Endothelial cell of umbilical vein (primary cell): ENCODE measurements at regions not wholly inside any gene's neighbourhood (a gene's known extent, or its start where the extent isn't known, plus 50 kb on each side); places are given as distances from the start of the nearest gene placed in this dataset.

Source experiments
- BruUV-seq: library from RNA; stranded (reverse); fragments of 400-500 nt; replicated peaks from 2 replicates; lab custom pipeline; 2021; lab: Mats Ljungman, UMichigan
- CTCF ChIA-PET: fragments of 300-600, 350-600 bp; sonication (Branson Sonifier 250); formaldehyde crosslinking; loops from one replicate; lab custom pipeline; 2021; ENCODE audit warnings: antibody characterized with exemption, inconsistent platforms; lab: Charles Lee
- POLR2A ChIA-PET: fragments of 300-600, 350-600 bp; sonication (Branson Sonifier 250); formaldehyde crosslinking; loops from one replicate; lab custom pipeline; 2021; ENCODE audit warnings: antibody characterized with exemption, inconsistent platforms; lab: Charles Lee
- DNase-seq: peaks from one replicate; pipeline ENCODE4 v3.0.0-alpha.2; 2011; ENCODE audit warnings: low read depth, low spot score
- FAIRE-seq: peaks from 2 replicates; lab custom pipeline; 2011; peaks lifted over from hg19 to GRCh38; lab: Jason Lieb, UNC
- H2AFZ ChIP-seq: 2 replicates; pipeline ENCODE4 v1.6.0; 2012; ENCODE audit warnings: low read depth, low read length, control low read depth, inconsistent platforms
- H3K27ac ChIP-seq: 2 replicates; pipeline ENCODE4 v1.5.1; 2011; ENCODE audit warnings: low read depth, mild to moderate bottlenecking, control low read depth, low read length, moderate library complexity; ENCODE audit not compliant: insufficient read depth
- H3K27me3 ChIP-seq, 2 experiments: 2 replicates each; pipeline versions ENCODE4 v1.6.0 to v1.6.1; 2011; ENCODE audit warnings: low read length in 2 of 2, mixed read lengths in 1 of 2; ENCODE audit not compliant: control insufficient read depth in 2 of 2, insufficient read depth in 2 of 2
- H3K36me3 ChIP-seq, 2 experiments: 2 replicates in 1 of 2; 3 replicates in 1 of 2; pipeline ENCODE4 v1.5.1; 2011; ENCODE audit warnings: low read length in 2 of 2, mild to moderate bottlenecking in 1 of 2, moderate library complexity in 1 of 2; ENCODE audit not compliant: control insufficient read depth in 2 of 2, insufficient read depth in 2 of 2; ENCODE audit errors: extremely low read depth in 1 of 2
- H3K4me1 ChIP-seq: 3 replicates; pipeline ENCODE4 v1.5.1; 2011; ENCODE audit warnings: mild to moderate bottlenecking, low read length; ENCODE audit not compliant: control insufficient read depth, insufficient read depth; ENCODE audit errors: extremely low read depth
- H3K4me2 ChIP-seq: 2 replicates; pipeline ENCODE4 v1.6.1; 2011; ENCODE audit warnings: low read length, control low read depth, mixed read lengths; ENCODE audit not compliant: insufficient read depth
- H3K4me3 ChIP-seq, 3 experiments: fragments of 200-600 bp in 1 of 3; sonication (generic), shearing (Covaris generic) in 1 of 3; replicated peaks in 1 of 3; 2 replicates each; pipeline ENCODE4 v1.5.1; 2011 to 2016; ENCODE audit warnings: control low read depth in 3 of 3, low read length in 3 of 3, mild to moderate bottlenecking in 2 of 3, inconsistent platforms in 1 of 3, low read depth in 1 of 3, moderate library complexity in 1 of 3; ENCODE audit not compliant: insufficient read depth in 1 of 3
- H3K79me2 ChIP-seq: 2 replicates; pipeline ENCODE4 v1.6.0; 2012; ENCODE audit warnings: low read length, inconsistent platforms; ENCODE audit not compliant: control insufficient read depth, insufficient read depth
- H3K9ac ChIP-seq: replicated peaks from 2 replicates; pipeline ENCODE3; 2011; ENCODE audit warnings: low read length, control low read depth; ENCODE audit not compliant: insufficient read depth; ENCODE audit errors: extremely low read depth
- H3K9me1 ChIP-seq: replicated peaks from 3 replicates; pipeline ENCODE4 v1.6.0; 2011; ENCODE audit warnings: mild to moderate bottlenecking, low read length; ENCODE audit not compliant: control insufficient read depth, insufficient read depth; ENCODE audit errors: extremely low read depth
- H3K9me3 ChIP-seq: replicated peaks from 2 replicates; pipeline ENCODE4 v1.5.1; 2012; ENCODE audit warnings: low read length, inconsistent platforms; ENCODE audit not compliant: control insufficient read depth, insufficient read depth
- H4K20me1 ChIP-seq: replicated peaks from 2 replicates; pipeline ENCODE3; 2011; ENCODE audit warnings: mild to moderate bottlenecking, low read length; ENCODE audit not compliant: control insufficient read depth, insufficient read depth; ENCODE audit errors: extremely low read depth
- CTCF ChIP-seq, 2 donors: IDR thresholded peaks; 1 replicate in 1 of 2; 2 replicates in 1 of 2; pipeline ENCODE4 v1.5.1; 2011; ENCODE audit warnings: low read length in 2 of 2, mild to moderate bottlenecking in 2 of 2, moderate library complexity in 2 of 2, control low read depth in 1 of 2, inconsistent platforms in 1 of 2, low read depth in 1 of 2; ENCODE audit not compliant: insufficient read depth in 1 of 2; ENCODE audit errors: extremely low read depth in 1 of 2
- EZH2 ChIP-seq: IDR thresholded peaks from 2 replicates; pipeline ENCODE4 v1.6.1; 2012; ENCODE audit warnings: borderline replicate concordance, low read depth, mild to moderate bottlenecking, moderate library complexity, low read length, inconsistent platforms; ENCODE audit not compliant: severe bottlenecking
- FOS ChIP-seq: IDR thresholded peaks from 2 replicates; pipeline ENCODE4 v1.6.1; 2011; ENCODE audit warnings: mild to moderate bottlenecking, low read length, moderate library complexity, borderline replicate concordance; ENCODE audit not compliant: insufficient read depth
- GATA2 ChIP-seq: IDR thresholded peaks from 2 replicates; pipeline ENCODE4 v1.7.0; 2011; ENCODE audit warnings: low read depth, mild to moderate bottlenecking, moderate library complexity, mixed read lengths, low read length; ENCODE audit not compliant: insufficient read length, insufficient read depth
- JUN ChIP-seq: IDR thresholded peaks from 2 replicates; pipeline ENCODE4 v1.6.1; 2011; ENCODE audit warnings: borderline replicate concordance, low read depth; ENCODE audit not compliant: insufficient read length, insufficient read depth
- MAX ChIP-seq: IDR thresholded peaks from 2 replicates; pipeline ENCODE4 v1.6.1; 2011; ENCODE audit not compliant: insufficient read depth, insufficient read length
- MYC ChIP-seq: IDR thresholded peaks from one replicate; pipeline ENCODE4 v1.6.1; 2011; ENCODE audit warnings: mild to moderate bottlenecking, low read depth, low read length
- POLR2A ChIP-seq: IDR thresholded peaks from 2 replicates; pipeline ENCODE4 v1.6.1; 2012; ENCODE audit warnings: low read depth, mild to moderate bottlenecking, control low read depth, low read length
- POLR2AphosphoS5 ChIP-seq: IDR thresholded peaks from 2 replicates; pipeline ENCODE4 v1.6.1; 2012; ENCODE audit warnings: low read depth, mild to moderate bottlenecking, control low read depth, low read length, moderate library complexity; ENCODE audit not compliant: insufficient read depth
- dilution Hi-C: fragments of 300-500 bp; cut with MboI; formaldehyde crosslinking; loops from one replicate; pipeline ENCODE4 v1.15.0; 2019; ENCODE audit warnings: low sequenced_read_pairs; ENCODE audit not compliant: extremely low pct_ligation_motif_present
- intact Hi-C: fragments of 100-400 bp; cut with micrococcal nuclease; formaldehyde crosslinking; loops from one replicate; pipeline ENCODE4 v1.10.0; 2022

DNA sequence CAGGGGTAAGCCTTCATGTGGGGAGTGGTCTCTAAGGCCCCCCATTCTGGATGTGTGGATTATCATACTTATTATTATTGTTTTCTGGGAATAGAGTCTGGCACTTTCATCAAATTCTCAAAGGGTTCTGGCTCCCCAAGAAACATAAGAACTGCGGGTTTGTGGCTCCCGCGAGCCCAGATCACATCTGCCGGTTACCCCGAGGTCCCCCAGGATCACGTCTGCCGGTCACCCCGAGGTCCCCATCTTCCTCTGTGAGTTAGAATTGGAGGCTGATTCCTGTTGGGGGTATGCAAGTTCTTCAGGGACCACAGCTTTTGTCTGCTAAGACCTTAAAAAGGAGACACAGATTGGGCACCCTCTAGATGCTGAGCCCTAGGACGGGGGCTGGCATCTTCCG lies 116.7 kb upstream of the FRMD1 start:
- Histone ChIP-seq H2AFZ (no peak overlapping the region), H3K4me1 (no peaks in the 10 kb centered on the region), H3K36me3 (no peaks in the 10 kb centered on the region), H4K20me1 (no peaks in the 10 kb centered on the region), H3K9ac (no peak overlapping the region), H3K27me3 (no peaks in the 10 kb centered on the region), H3K27ac (no peak overlapping the region), H3K4me3 (no peak overlapping the region), H3K79me2 (no peaks in the 10 kb centered on the region), H3K4me2 (no peak overlapping the region), H3K9me1 (no peaks in the 10 kb centered on the region), H3K9me3 (no peaks in the 10 kb centered on the region)
- DNase-seq (no peak), FAIRE-seq (no peak)
- POLR2A ChIA-PET, result no interaction called here
- dilution Hi-C loops (no loop called here), intact Hi-C loops (no loop called here)
- TF ChIP-seq EZH2, result no peak
- no peak for TF ChIP-seq POLR2AphosphoS5
- no peak for TF ChIP-seq GATA2
- TF ChIP-seq CTCF (IDR thresholded peaks at IDR 0.05; ENCODE audit: extremely low read depth in 1 of 2, insufficient read depth in 1 of 2, low read depth in 1 of 2, low read length in 2 of 2), result no peak
- no peak for TF ChIP-seq FOS
- TF ChIP-seq MYC, result no peak
- no peak for TF ChIP-seq JUN
- TF ChIP-seq MAX, result no peak
- no peak for TF ChIP-seq POLR2A
- CTCF ChIA-PET, result no interaction called here
- BruUV-seq, result no TSS peak
